ENCODE measurements at regions not wholly inside any gene's neighbourhood (a gene's known extent, or its start where the extent isn't known, plus 50 kb on each side); places are given as distances from the start of the nearest gene placed in this dataset.

- TF ChIP-seq ZNF324 (tag by site-specific recombination; IDR thresholded peaks at IDR 0.05) (no peak), WT1 (tag by site-specific recombination; IDR thresholded peaks at IDR 0.05) (no peak), ZNF707 (tag by site-specific recombination; IDR thresholded peaks at IDR 0.05) (no peak)
- TF ChIP-seq, protein P1, sequence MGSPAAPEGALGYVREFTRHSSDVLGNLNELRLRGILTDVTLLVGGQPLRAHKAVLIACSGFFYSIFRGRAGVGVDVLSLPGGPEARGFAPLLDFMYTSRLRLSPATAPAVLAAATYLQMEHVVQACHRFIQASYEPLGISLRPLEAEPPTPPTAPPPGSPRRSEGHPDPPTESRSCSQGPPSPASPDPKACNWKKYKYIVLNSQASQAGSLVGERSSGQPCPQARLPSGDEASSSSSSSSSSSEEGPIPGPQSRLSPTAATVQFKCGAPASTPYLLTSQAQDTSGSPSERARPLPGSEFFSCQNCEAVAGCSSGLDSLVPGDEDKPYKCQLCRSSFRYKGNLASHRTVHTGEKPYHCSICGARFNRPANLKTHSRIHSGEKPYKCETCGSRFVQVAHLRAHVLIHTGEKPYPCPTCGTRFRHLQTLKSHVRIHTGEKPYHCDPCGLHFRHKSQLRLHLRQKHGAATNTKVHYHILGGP (tag by site-specific recombination; IDR thresholded peaks at IDR 0.05) = no peak
- TF ChIP-seq, protein P2, sequence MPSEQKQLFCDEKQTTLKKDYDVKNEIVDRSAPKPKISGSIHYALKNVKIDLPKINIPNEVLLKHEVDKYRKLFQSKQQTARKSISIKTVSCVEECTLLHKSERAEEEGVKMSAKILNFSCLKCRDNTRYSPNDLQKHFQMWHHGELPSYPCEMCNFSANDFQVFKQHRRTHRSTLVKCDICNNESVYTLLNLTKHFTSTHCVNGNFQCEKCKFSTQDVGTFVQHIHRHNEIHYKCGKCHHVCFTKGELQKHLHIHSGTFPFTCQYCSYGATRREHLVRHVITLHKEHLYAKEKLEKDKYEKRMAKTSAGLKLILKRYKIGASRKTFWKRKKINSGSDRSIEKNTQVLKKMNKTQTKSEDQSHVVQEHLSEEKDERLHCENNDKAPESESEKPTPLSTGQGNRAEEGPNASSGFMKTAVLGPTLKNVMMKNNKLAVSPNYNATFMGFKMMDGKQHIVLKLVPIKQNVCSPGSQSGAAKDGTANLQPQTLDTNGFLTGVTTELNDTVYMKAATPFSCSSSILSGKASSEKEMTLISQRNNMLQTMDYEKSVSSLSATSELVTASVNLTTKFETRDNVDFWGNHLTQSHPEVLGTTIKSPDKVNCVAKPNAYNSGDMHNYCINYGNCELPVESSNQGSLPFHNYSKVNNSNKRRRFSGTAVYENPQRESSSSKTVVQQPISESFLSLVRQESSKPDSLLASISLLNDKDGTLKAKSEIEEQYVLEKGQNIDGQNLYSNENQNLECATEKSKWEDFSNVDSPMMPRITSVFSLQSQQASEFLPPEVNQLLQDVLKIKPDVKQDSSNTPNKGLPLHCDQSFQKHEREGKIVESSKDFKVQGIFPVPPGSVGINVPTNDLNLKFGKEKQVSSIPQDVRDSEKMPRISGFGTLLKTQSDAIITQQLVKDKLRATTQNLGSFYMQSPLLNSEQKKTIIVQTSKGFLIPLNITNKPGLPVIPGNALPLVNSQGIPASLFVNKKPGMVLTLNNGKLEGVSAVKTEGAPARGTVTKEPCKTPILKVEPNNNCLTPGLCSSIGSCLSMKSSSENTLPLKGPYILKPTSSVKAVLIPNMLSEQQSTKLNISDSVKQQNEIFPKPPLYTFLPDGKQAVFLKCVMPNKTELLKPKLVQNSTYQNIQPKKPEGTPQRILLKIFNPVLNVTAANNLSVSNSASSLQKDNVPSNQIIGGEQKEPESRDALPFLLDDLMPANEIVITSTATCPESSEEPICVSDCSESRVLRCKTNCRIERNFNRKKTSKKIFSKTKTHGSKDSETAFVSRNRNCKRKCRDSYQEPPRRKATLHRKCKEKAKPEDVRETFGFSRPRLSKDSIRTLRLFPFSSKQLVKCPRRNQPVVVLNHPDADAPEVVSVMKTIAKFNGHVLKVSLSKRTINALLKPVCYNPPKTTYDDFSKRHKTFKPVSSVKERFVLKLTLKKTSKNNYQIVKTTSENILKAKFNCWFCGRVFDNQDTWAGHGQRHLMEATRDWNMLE (tag by site-specific recombination; conservative IDR thresholded peaks at IDR 0.05; ENCODE audit: low read depth) = no peak
- TF ChIP-seq, protein P3, sequence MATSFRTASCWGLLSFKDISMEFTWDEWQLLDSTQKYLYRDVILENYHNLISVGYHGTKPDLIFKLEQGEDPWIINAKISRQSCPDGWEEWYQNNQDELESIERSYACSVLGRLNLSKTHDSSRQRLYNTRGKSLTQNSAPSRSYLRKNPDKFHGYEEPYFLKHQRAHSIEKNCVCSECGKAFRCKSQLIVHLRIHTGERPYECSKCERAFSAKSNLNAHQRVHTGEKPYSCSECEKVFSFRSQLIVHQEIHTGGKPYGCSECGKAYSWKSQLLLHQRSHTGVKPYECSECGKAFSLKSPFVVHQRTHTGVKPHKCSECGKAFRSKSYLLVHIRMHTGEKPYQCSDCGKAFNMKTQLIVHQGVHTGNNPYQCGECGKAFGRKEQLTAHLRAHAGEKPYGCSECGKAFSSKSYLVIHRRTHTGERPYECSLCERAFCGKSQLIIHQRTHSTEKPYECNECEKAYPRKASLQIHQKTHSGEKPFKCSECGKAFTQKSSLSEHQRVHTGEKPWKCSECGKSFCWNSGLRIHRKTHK (tag by site-specific recombination; IDR thresholded peaks at IDR 0.05) = no peak
Measured at GRCh38 chr5:4833104-4833738, 306.9 kb upstream of the ADAMTS16 start (continued).

DNA sequence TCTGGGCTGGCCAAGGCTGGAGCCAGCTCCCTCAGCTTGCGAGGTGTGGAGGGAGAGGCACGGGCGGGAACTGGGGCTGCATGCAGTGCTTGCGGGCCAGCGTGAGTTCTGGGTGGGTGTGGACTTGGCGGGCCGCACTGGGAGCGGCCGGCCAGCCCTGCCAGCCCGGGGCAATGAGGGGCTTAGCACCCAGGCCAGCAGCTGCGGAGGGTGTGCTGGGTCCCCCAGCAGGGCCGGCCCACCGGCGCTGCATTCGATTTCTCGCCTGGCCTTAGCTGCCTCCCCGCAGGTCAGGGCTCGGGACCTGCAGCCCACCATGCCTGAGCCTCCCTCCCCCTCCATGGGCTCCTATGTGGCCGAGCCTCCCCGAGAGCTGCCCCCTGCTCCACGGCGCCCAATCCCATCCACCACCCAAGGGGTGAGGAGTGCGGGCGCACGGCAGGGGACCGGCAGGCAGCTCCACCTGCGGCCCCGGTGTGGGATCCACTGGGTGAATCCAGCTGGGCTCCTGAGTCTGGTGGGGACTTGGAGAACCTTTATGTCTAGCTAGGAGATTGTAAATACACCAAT is 302.6 kb upstream of the ADAMTS16 start:
- Histone ChIP-seq H3K9me3 (ENCODE audit: control insufficient read depth, insufficient read depth, low read depth, low read length) (no peaks in the 10 kb centered on the region; the same call in 1 of the 2 replicates), H3K4me3 (ENCODE audit: low read depth, low read length) (no peak overlapping the region), H3K4me1 (ENCODE audit: control insufficient read depth, insufficient read depth, low read length) (no peaks in the 10 kb centered on the region), H3K27ac (ENCODE audit: extremely low read depth, low read depth, low read length) (no peak overlapping the region), H3K36me3 (ENCODE audit: control insufficient read depth in 2 of 2, insufficient read depth in 1 of 2, low read length in 2 of 2) (no peaks in the 10 kb centered on the region)
- ChIA-PET CTCF (no interaction called here), POLR2A (no interaction called here)
- TF ChIP-seq ZNF830 (tag by site-specific recombination; IDR thresholded peaks at IDR 0.05; ENCODE audit: low read depth) (no peak), ATF2 (tag by site-specific recombination; IDR thresholded peaks at IDR 0.05; ENCODE audit: low read depth) (no peak), ZFP37 (tag by site-specific recombination; IDR thresholded peaks at IDR 0.05) (no peak), ZSCAN16 (tag by site-specific recombination; IDR thresholded peaks at IDR 0.05) (no peak), AEBP2 (tag by site-specific recombination; IDR thresholded peaks at IDR 0.05; ENCODE audit: borderline replicate concordance) (no peak), ZNF549 (tag by site-specific recombination; IDR thresholded peaks at IDR 0.05) (no peak)
- TF ChIP-seq, protein P4, sequence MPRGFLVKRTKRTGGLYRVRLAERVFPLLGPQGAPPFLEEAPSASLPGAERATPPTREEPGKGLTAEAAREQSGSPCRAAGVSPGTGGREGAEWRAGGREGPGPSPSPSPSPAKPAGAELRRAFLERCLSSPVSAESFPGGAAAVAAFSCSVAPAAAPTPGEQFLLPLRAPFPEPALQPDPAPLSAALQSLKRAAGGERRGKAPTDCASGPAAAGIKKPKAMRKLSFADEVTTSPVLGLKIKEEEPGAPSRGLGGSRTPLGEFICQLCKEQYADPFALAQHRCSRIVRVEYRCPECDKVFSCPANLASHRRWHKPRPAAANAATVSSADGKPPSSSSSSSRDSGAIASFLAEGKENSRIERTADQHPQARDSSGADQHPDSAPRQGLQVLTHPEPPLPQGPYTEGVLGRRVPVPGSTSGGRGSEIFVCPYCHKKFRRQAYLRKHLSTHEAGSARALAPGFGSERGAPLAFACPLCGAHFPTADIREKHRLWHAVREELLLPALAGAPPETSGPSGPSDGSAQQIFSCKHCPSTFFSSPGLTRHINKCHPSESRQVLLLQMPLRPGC (tag by site-specific recombination; IDR thresholded peaks at IDR 0.05) = no peak
